ENCODE measurements at regions not wholly inside any gene's neighbourhood (a gene's known extent, or its start where the extent isn't known, plus 50 kb on each side); places are given as distances from the start of the nearest gene placed in this dataset.

DNA sequence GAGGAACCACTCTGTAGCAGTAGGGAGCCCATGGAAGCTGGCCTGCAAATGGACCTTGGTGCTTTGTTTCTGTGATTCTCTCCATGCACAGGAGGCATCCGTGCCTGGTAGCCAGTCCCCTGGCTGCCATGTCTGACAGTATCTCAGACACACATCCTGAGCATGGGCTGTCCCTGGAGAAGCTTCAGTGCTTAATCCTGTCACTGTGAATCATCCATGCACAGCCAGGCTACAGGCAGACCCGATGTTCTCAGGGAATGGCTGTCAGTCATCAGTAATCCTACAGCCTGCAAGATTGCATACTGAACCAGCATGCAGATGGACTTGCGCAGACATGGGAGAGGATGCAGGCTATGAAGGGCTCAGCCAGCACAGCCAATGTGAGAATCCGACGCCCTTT, 606.3 kb upstream of the PLXNA2 start:
- no peak overlapping the region for H3K27ac Mint-ChIP-seq
- intact Hi-C loops (cut with micrococcal nuclease): no loop called here
- DNase-seq (no peak), ATAC-seq (no peak)
- TF ChIP-seq, protein P1, sequence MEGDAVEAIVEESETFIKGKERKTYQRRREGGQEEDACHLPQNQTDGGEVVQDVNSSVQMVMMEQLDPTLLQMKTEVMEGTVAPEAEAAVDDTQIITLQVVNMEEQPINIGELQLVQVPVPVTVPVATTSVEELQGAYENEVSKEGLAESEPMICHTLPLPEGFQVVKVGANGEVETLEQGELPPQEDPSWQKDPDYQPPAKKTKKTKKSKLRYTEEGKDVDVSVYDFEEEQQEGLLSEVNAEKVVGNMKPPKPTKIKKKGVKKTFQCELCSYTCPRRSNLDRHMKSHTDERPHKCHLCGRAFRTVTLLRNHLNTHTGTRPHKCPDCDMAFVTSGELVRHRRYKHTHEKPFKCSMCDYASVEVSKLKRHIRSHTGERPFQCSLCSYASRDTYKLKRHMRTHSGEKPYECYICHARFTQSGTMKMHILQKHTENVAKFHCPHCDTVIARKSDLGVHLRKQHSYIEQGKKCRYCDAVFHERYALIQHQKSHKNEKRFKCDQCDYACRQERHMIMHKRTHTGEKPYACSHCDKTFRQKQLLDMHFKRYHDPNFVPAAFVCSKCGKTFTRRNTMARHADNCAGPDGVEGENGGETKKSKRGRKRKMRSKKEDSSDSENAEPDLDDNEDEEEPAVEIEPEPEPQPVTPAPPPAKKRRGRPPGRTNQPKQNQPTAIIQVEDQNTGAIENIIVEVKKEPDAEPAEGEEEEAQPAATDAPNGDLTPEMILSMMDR (IDR thresholded peaks at IDR 0.05): no peak
- ChIA-PET CTCF (interaction anchor here (1.1 kb wide), 1 partner anchor 12 kb away, joined by 3 read pairs; no protein-coding TSS in a partner anchor), POLR2A (no interaction called here)
- no peak overlapping the region for H3K4me3 Mint-ChIP-seq
- no peaks in the 10 kb centered on the region for H3K36me3 Mint-ChIP-seq (ENCODE audit: low read depth)
- no peaks in the 10 kb centered on the region for H3K27me3 Mint-ChIP-seq
- no peaks in the 10 kb centered on the region for H3K9me3 Mint-ChIP-seq
- no peaks in the 10 kb centered on the region for H3K4me1 Mint-ChIP-seq (ENCODE audit: low read depth)

- intact Hi-C loops (cut with micrococcal nuclease): no loop called here
- Mint-ChIP-seq H3K4me1 (ENCODE audit: low read depth) (no peaks in the 10 kb centered on the region), H3K27me3 (peaks cover 2% of the 10 kb centered on the region), H3K27ac (no peak overlapping the region), H3K9me3 (no peaks in the 10 kb centered on the region), H3K4me3 (no peak overlapping the region), H3K36me3 (ENCODE audit: low read depth) (no peaks in the 10 kb centered on the region)
- POLR2A ChIA-PET: no interaction called here
- DNase-seq (no peak), ATAC-seq (no peak)
- TF ChIP-seq, protein P1 (IDR thresholded peaks at IDR 0.05): no peak
- CTCF ChIA-PET: no interaction called here
These were observed 607.2 kb upstream of the PLXNA2 start for GRCh38 chr1:208851366-208851765.

- no peaks in the 10 kb centered on the region for H3K9me3 Mint-ChIP-seq
- intact Hi-C loops (cut with micrococcal nuclease): no loop called here
- ATAC-seq: no peak
- TF ChIP-seq, protein P1 (IDR thresholded peaks at IDR 0.05): no peak
- CTCF ChIA-PET: no interaction called here
- no peak for DNase-seq
- no peaks in the 10 kb centered on the region for H3K4me1 Mint-ChIP-seq (ENCODE audit: low read depth)
- H3K4me3 Mint-ChIP-seq: no peak overlapping the region
- no peak overlapping the region for H3K27ac Mint-ChIP-seq
- H3K36me3 Mint-ChIP-seq (ENCODE audit: low read depth): no peaks in the 10 kb centered on the region
- POLR2A ChIA-PET: no interaction called here
- H3K27me3 Mint-ChIP-seq: peaks cover 2% of the 10 kb centered on the region
These were observed 608.7 kb upstream of the PLXNA2 start for GRCh38 chr1:208852911-208853310.

- H3K27me3 Mint-ChIP-seq: peaks cover 4% of the 10 kb centered on the region
- no peak overlapping the region for H3K4me3 Mint-ChIP-seq
These were observed 611.2 kb upstream of the PLXNA2 start for GRCh38 chr1:208855403-208855802.

GRCh38 chr1:208857465-208857864, 613.3 kb upstream of the PLXNA2 start:
- no peak overlapping the region for H3K27ac Mint-ChIP-seq
- H3K9me3 Mint-ChIP-seq: no peaks in the 10 kb centered on the region
- H3K27me3 Mint-ChIP-seq: peaks cover 4% of the 10 kb centered on the region
- no peaks in the 10 kb centered on the region for H3K36me3 Mint-ChIP-seq (ENCODE audit: low read depth)
- TF ChIP-seq, protein P1 (IDR thresholded peaks at IDR 0.05): no peak
- H3K4me1 Mint-ChIP-seq (ENCODE audit: low read depth): no peaks in the 10 kb centered on the region
- ChIA-PET POLR2A (no interaction called here), CTCF (no interaction called here)
- intact Hi-C loops (cut with micrococcal nuclease): no loop called here
- ATAC-seq (no peak), DNase-seq (no peak)
- H3K4me3 Mint-ChIP-seq: no peak overlapping the region

More at GRCh38 chr1:208855403-208855802, 611.2 kb upstream of the PLXNA2 start:
- CTCF ChIA-PET: no interaction called here
- Mint-ChIP-seq H3K27ac (no peak overlapping the region), H3K9me3 (no peaks in the 10 kb centered on the region), H3K36me3 (ENCODE audit: low read depth) (no peaks in the 10 kb centered on the region), H3K4me1 (ENCODE audit: low read depth) (no peaks in the 10 kb centered on the region)
- POLR2A ChIA-PET: no interaction called here
- ATAC-seq: no peak
- TF ChIP-seq, protein P1 (IDR thresholded peaks at IDR 0.05): no peak
- intact Hi-C loops (cut with micrococcal nuclease): no loop called here
- DNase-seq: no peak
